HepG2 (cell line): ENCODE measurements at regions not wholly inside any gene's neighbourhood (a gene's known extent, or its start where the extent isn't known, plus 50 kb on each side); places are given as distances from the start of the nearest gene placed in this dataset.

Experiments used
- CTCF ChIP-seq: sonication (generic); formaldehyde crosslinking; IDR thresholded peaks from 2 replicates; pipeline ENCODE4 v1.5.0; 2020; ENCODE audit warnings: mild to moderate bottlenecking, missing genetic modification reagents, moderate library complexity
- REST ChIP-seq, 2 experiments: IDR thresholded peaks; 2 replicates each; pipeline ENCODE4 v1.6.1; 2011 to 2012; ENCODE audit warnings: low read length in 2 of 2, borderline replicate concordance in 1 of 2, low read depth in 1 of 2, mild to moderate bottlenecking in 1 of 2, moderate library complexity in 1 of 2
- TCF12 ChIP-seq, 2 experiments: fragments of 450-650 bp in 1 of 2; sonication (generic) in 1 of 2; formaldehyde crosslinking in 1 of 2; IDR thresholded peaks; 2 replicates each; pipeline versions ENCODE4 v1.6.1 to v1.8.0; 2017 to 2022; ENCODE audit warnings: antibody characterized with exemption in 1 of 2, mild to moderate bottlenecking in 1 of 2, missing genetic modification reagents in 1 of 2, moderate library complexity in 1 of 2
- ZFX ChIP-seq: sonication (generic); formaldehyde crosslinking; IDR thresholded peaks from 2 replicates; pipeline ENCODE4 v1.4.0; 2020; ENCODE audit warnings: mild to moderate bottlenecking, low read depth, missing genetic modification reagents, moderate library complexity
- ZNF333 ChIP-seq: sonication (generic); formaldehyde crosslinking; IDR thresholded peaks from 2 replicates; pipeline ENCODE4 v1.4.0; 2020; ENCODE audit warnings: mild to moderate bottlenecking, missing genetic modification reagents, borderline replicate concordance
- ZNF572 ChIP-seq: sonication (generic); formaldehyde crosslinking; IDR thresholded peaks from 2 replicates; pipeline ENCODE4 v1.5.1; 2020; ENCODE audit warnings: mild to moderate bottlenecking, missing genetic modification reagents
- ZNF883 ChIP-seq: sonication (generic); formaldehyde crosslinking; IDR thresholded peaks from 2 replicates; pipeline ENCODE4 v1.5.1; 2020; ENCODE audit warnings: mild to moderate bottlenecking, missing genetic modification reagents; ENCODE audit errors: not compliant biosample characterization
- ZSCAN21 ChIP-seq: sonication (generic); formaldehyde crosslinking; IDR thresholded peaks from 2 replicates; pipeline ENCODE4 v1.8.0; 2022; ENCODE audit warnings: mild to moderate bottlenecking, missing genetic modification reagents, moderate library complexity, borderline replicate concordance

- TF ChIP-seq ZNF333 (CRISPR knock-in tag) = no peak
- no peak for TF ChIP-seq ZNF572
- TF ChIP-seq ZSCAN21 (CRISPR knock-in tag) = no peak
- TF ChIP-seq TCF12 (IDR thresholded peaks at IDR 0.05) = no peak
- no peak for TF ChIP-seq TCF12 (CRISPR knock-in tag; IDR thresholded peaks at IDR 0.05)
- no peak for TF ChIP-seq REST (IDR thresholded peaks at IDR 0.05; ENCODE audit: borderline replicate concordance in 1 of 2, low read depth in 1 of 2, low read length in 2 of 2)
- TF ChIP-seq ZFX (CRISPR knock-in tag) = no peak
- no peak for TF ChIP-seq ZNF883
- TF ChIP-seq CTCF (CRISPR knock-in tag) = no peak
Measured at GRCh38 chr11:69209421-69210309, 53.9 kb downstream of the SMIM38 start.
